IgD-negative memory B cell (primary cell): ENCODE measurements at regions not wholly inside any gene's neighbourhood (a gene's known extent, or its start where the extent isn't known, plus 50 kb on each side); places are given as distances from the start of the nearest gene placed in this dataset.

Source experiments
- H3K27ac Mint-ChIP-seq, 3 donors: one replicate each; pipeline ENCODE4 v1.8.0; 2020 to 2022; ENCODE audit warnings: mild to moderate bottlenecking in 3 of 3, mixed read lengths in 3 of 3, moderate library complexity in 1 of 3
- H3K27me3 Mint-ChIP-seq: one replicate; pipeline ENCODE4 v1.8.0; 2021; ENCODE audit warnings: mixed read lengths
- H3K36me3 Mint-ChIP-seq: one replicate; pipeline ENCODE4 v1.8.0; 2020; ENCODE audit warnings: mild to moderate bottlenecking, mixed read lengths
- H3K4me1 Mint-ChIP-seq, 3 donors: one replicate each; pipeline ENCODE4 v1.8.0; 2020 to 2022; ENCODE audit warnings: mixed read lengths in 3 of 3, mild to moderate bottlenecking in 1 of 3
- H3K4me3 Mint-ChIP-seq, 4 donors: one replicate each; pipeline ENCODE4 v1.8.0; 2020 to 2022; ENCODE audit warnings: mild to moderate bottlenecking in 4 of 4, mixed read lengths in 4 of 4, moderate library complexity in 3 of 4
- H3K9me3 Mint-ChIP-seq, 3 donors: one replicate each; pipeline ENCODE4 v1.8.0; 2020 to 2021; ENCODE audit warnings: mixed read lengths in 3 of 3, mild to moderate bottlenecking in 1 of 3

GRCh38 chr7:14962778-14963177 lies 60.2 kb upstream of the DGKB start:
- H3K27ac Mint-ChIP-seq, result no peak overlapping the region
- no peaks in the 10 kb centered on the region for H3K36me3 Mint-ChIP-seq
- H3K9me3 Mint-ChIP-seq, result peaks cover 0 to 6% (median 0%) of the 10 kb centered on the region in 3 donors
- no peaks in the 10 kb centered on the region for H3K4me1 Mint-ChIP-seq
- H3K4me3 Mint-ChIP-seq, result no peak overlapping the region
- no peaks in the 10 kb centered on the region for H3K27me3 Mint-ChIP-seq

GRCh38 chr7:14960721-14961120 lies 58.2 kb upstream of the DGKB start:
- no peaks in the 10 kb centered on the region for H3K27me3 Mint-ChIP-seq
- H3K36me3 Mint-ChIP-seq, result no peaks in the 10 kb centered on the region
- H3K9me3 Mint-ChIP-seq, result peaks cover 0 to 5% (median 0%) of the 10 kb centered on the region in 3 donors
- no peaks in the 10 kb centered on the region for H3K4me1 Mint-ChIP-seq
- no peak overlapping the region for H3K27ac Mint-ChIP-seq
- no peak overlapping the region for H3K4me3 Mint-ChIP-seq

- H3K4me1 Mint-ChIP-seq, result no peaks in the 10 kb centered on the region
- no peaks in the 10 kb centered on the region for H3K27me3 Mint-ChIP-seq
- no peak overlapping the region for H3K27ac Mint-ChIP-seq
- no peak overlapping the region for H3K4me3 Mint-ChIP-seq
- no peaks in the 10 kb centered on the region for H3K36me3 Mint-ChIP-seq
- H3K9me3 Mint-ChIP-seq, result peaks cover 0 to 3% (median 0%) of the 10 kb centered on the region in 3 donors
These were observed 56.8 kb upstream of the DGKB start for GRCh38 chr7:14959339-14959738.

GRCh38 chr7:14954035-14954434 lies 51.5 kb upstream of the DGKB start:
- Mint-ChIP-seq H3K4me1 (no peaks in the 10 kb centered on the region), H3K36me3 (no peaks in the 10 kb centered on the region), H3K9me3 (peaks cover 0 to 2% (median 1%) of the 10 kb centered on the region in 3 donors), H3K27me3 (no peaks in the 10 kb centered on the region), H3K4me3 (no peak overlapping the region), H3K27ac (no peak overlapping the region)
